ENCODE measurements at regions not wholly inside any gene's neighbourhood (a gene's known extent, or its start where the extent isn't known, plus 50 kb on each side); places are given as distances from the start of the nearest gene placed in this dataset.

GRCh38 chr3:25094932-25095685 is 333.0 kb upstream of the RARB start:
- no peak for TF ChIP-seq CTCF (IDR thresholded peaks at IDR 0.05; ENCODE audit: low read depth, low read length, missing control alignments)
- no peak for DNase-seq (ENCODE audit: low read depth)
- H3K4me3 ChIP-seq (ENCODE audit: low read depth, low read length) = no peak overlapping the region

GRCh38 chr3:25096536-25096935 is 331.5 kb upstream of the RARB start:
- DNase-seq (ENCODE audit: low read depth) = no peak
- no peak for TF ChIP-seq CTCF (IDR thresholded peaks at IDR 0.05; ENCODE audit: low read depth, low read length, missing control alignments)
- H3K4me3 ChIP-seq (ENCODE audit: low read depth, low read length) = no peak overlapping the region

DNA sequence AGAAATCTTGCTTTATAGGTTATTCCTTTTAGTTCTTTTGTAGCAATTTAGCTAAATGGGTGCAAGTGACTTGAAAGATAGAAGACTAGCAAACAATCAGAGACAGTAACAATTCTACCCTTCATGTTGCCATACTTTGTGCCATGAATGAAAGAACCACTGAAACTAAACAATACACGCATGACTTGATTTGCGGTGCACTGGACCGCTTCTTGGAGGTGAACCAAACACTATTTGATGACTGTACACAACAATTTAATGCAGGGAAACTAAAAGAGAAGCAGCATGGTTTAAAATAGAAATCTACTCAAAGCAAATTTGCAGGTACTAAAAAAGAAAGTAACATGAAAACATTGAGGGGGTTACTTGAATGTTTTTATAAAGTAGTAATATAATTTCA is 331.0 kb upstream of the RARB start:
- no peak for DNase-seq (ENCODE audit: low read depth)
- TF ChIP-seq CTCF (IDR thresholded peaks at IDR 0.05; ENCODE audit: low read depth, low read length, missing control alignments) = no peak
- no peak overlapping the region for H3K4me3 ChIP-seq (ENCODE audit: low read depth, low read length)

DNA sequence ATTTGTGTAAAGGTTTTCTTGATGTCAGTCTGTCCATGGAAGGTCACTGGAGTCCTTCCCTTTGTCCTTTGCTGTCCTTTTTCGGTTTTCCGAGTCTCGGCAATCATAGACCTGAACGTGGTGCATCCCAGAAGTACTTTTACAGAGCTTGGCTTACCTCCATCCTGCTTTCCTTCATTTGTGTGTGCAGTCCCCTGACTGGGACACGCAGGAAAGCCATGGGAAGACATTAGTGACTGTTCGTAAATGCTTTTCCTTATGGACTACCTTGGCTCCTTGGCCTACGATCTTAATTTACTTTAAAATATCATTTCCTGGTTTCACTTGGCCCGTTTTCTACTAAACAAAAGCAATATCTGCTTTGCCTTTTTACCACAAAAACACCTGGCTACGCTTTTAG is 328.4 kb upstream of the RARB start:
- DNase-seq (ENCODE audit: low read depth) = no peak
- TF ChIP-seq CTCF (IDR thresholded peaks at IDR 0.05; ENCODE audit: low read depth, low read length, missing control alignments) = no peak
- no peak overlapping the region for H3K4me3 ChIP-seq (ENCODE audit: low read depth, low read length)

GRCh38 chr3:25103391-25103790 is 324.7 kb upstream of the RARB start:
- no peak for DNase-seq (ENCODE audit: low read depth)
- TF ChIP-seq CTCF (IDR thresholded peaks at IDR 0.05; ENCODE audit: low read depth, low read length, missing control alignments) = no peak

GRCh38 chr3:25107918-25108617 is 320.0 kb upstream of the RARB start:
- H3K4me3 ChIP-seq (ENCODE audit: low read depth, low read length) = no peak overlapping the region
- no peak for TF ChIP-seq CTCF (IDR thresholded peaks at IDR 0.05; ENCODE audit: low read depth, low read length, missing control alignments)
- DNase-seq (ENCODE audit: low read depth) = no peak

More at GRCh38 chr3:25103391-25103790, 324.7 kb upstream of the RARB start:
- H3K4me3 ChIP-seq (ENCODE audit: low read depth, low read length) = no peak overlapping the region

Measured in GM12864 (cell line).